ENCODE measurements at regions not wholly inside any gene's neighbourhood (a gene's known extent, or its start where the extent isn't known, plus 50 kb on each side); places are given as distances from the start of the nearest gene placed in this dataset.

- no peaks in the 10 kb centered on the region for H3K27me3 ChIP-seq (replicated peaks; ENCODE audit: insufficient read depth)
- no peaks in the 10 kb centered on the region for H3K4me1 ChIP-seq (ENCODE audit: control insufficient read depth in 1 of 2, low read depth in 2 of 2)
- H3K36me3 ChIP-seq: no peaks in the 10 kb centered on the region
- H3K27ac ChIP-seq: no peak overlapping the region
- ATAC-seq (ENCODE audit: insufficient number of reproducible peaks, low FRiP score, low read depth) (no peak), DNase-seq (ENCODE audit: low spot score) (no peak)
- no peaks in the 10 kb centered on the region for H3K9me3 ChIP-seq
- H3K4me3 ChIP-seq: no peak overlapping the region
- TF ChIP-seq, protein P1, sequence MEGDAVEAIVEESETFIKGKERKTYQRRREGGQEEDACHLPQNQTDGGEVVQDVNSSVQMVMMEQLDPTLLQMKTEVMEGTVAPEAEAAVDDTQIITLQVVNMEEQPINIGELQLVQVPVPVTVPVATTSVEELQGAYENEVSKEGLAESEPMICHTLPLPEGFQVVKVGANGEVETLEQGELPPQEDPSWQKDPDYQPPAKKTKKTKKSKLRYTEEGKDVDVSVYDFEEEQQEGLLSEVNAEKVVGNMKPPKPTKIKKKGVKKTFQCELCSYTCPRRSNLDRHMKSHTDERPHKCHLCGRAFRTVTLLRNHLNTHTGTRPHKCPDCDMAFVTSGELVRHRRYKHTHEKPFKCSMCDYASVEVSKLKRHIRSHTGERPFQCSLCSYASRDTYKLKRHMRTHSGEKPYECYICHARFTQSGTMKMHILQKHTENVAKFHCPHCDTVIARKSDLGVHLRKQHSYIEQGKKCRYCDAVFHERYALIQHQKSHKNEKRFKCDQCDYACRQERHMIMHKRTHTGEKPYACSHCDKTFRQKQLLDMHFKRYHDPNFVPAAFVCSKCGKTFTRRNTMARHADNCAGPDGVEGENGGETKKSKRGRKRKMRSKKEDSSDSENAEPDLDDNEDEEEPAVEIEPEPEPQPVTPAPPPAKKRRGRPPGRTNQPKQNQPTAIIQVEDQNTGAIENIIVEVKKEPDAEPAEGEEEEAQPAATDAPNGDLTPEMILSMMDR (IDR thresholded peaks at IDR 0.05): no peak
These were observed 155.1 kb upstream of the CELF4 start for GRCh38 chr18:37720663-37721062.

- Histone ChIP-seq H3K27me3 (replicated peaks; ENCODE audit: insufficient read depth) (no peaks in the 10 kb centered on the region), H3K36me3 (no peaks in the 10 kb centered on the region), H3K4me3 (no peak overlapping the region), H3K27ac (no peak overlapping the region), H3K4me1 (ENCODE audit: control insufficient read depth in 1 of 2, low read depth in 2 of 2) (no peaks in the 10 kb centered on the region), H3K9me3 (no peaks in the 10 kb centered on the region)
- TF ChIP-seq, protein P1 (IDR thresholded peaks at IDR 0.05): no peak
- DNase-seq (ENCODE audit: low spot score) (no peak), ATAC-seq (ENCODE audit: insufficient number of reproducible peaks, low FRiP score, low read depth) (no peak)
These were observed 152.1 kb upstream of the CELF4 start for GRCh38 chr18:37717656-37718055.

- ATAC-seq (ENCODE audit: insufficient number of reproducible peaks, low FRiP score, low read depth): no peak
- TF ChIP-seq, protein P1 (IDR thresholded peaks at IDR 0.05): no peak
These were observed 151.5 kb upstream of the CELF4 start for GRCh38 chr18:37717098-37717497.

DNA sequence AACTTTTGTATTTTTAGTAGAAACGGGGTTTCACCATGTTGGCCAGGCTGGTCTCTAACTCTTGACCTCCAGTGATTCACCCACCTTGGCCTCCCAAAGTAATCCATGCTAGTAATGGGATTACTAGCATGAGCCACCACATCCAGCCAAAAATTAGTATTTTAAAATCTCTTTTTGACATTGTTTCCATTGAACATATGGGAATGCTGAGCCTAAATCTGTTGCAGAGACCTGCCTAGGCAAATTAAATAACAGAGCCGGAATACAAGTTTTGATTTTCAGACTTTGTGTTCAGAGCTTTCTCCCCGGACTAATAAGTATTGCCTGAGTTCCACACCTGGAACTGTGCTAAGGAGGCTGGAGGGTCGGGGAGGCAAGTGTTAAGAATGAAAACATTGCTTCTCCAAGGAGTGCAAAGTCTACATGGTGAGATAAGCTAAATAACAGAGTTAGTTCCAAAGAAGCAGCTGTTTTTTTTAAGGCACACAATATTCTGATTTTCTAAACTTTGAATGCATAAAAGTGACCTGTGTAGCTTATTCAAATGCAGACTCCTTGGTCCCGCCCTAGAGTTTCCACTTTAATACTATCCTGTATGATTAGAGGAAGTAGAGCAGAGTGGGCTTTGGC, 150.6 kb upstream of the CELF4 start:
- no peak for ATAC-seq (ENCODE audit: insufficient number of reproducible peaks, low FRiP score, low read depth)

More at GRCh38 chr18:37717098-37717497, 151.5 kb upstream of the CELF4 start:
- no peaks in the 10 kb centered on the region for H3K9me3 ChIP-seq
- DNase-seq (ENCODE audit: low spot score): no peak
- H3K4me1 ChIP-seq (ENCODE audit: control insufficient read depth in 1 of 2, low read depth in 2 of 2): no peaks in the 10 kb centered on the region
- no peaks in the 10 kb centered on the region for H3K27me3 ChIP-seq (replicated peaks; ENCODE audit: insufficient read depth)
- no peaks in the 10 kb centered on the region for H3K36me3 ChIP-seq
- no peak overlapping the region for H3K4me3 ChIP-seq
- no peak overlapping the region for H3K27ac ChIP-seq

GRCh38 chr18:37714691-37715090, 149.1 kb upstream of the CELF4 start:
- ATAC-seq (ENCODE audit: insufficient number of reproducible peaks, low FRiP score, low read depth) (no peak), DNase-seq (ENCODE audit: low spot score) (no peak)
- Histone ChIP-seq H3K4me3 (no peak overlapping the region), H3K27me3 (replicated peaks; ENCODE audit: insufficient read depth) (no peaks in the 10 kb centered on the region), H3K9me3 (no peaks in the 10 kb centered on the region), H3K36me3 (no peaks in the 10 kb centered on the region), H3K27ac (no peak overlapping the region), H3K4me1 (ENCODE audit: control insufficient read depth in 1 of 2, low read depth in 2 of 2) (no peaks in the 10 kb centered on the region)
- TF ChIP-seq, protein P1 (IDR thresholded peaks at IDR 0.05): no peak

More for the DNA sequence above, 150.6 kb upstream of the CELF4 start:
- H3K27ac ChIP-seq: no peak overlapping the region
- H3K4me1 ChIP-seq (ENCODE audit: control insufficient read depth in 1 of 2, low read depth in 2 of 2): no peaks in the 10 kb centered on the region
- no peak overlapping the region for H3K4me3 ChIP-seq
- TF ChIP-seq, protein P1 (IDR thresholded peaks at IDR 0.05): no peak
- no peak for DNase-seq (ENCODE audit: low spot score)
- no peaks in the 10 kb centered on the region for H3K27me3 ChIP-seq (replicated peaks; ENCODE audit: insufficient read depth)
- H3K36me3 ChIP-seq: no peaks in the 10 kb centered on the region
- no peaks in the 10 kb centered on the region for H3K9me3 ChIP-seq
